Breast epithelium (tissue), 3 donors: ENCODE measurements at regions not wholly inside any gene's neighbourhood (a gene's known extent, or its start where the extent isn't known, plus 50 kb on each side); places are given as distances from the start of the nearest gene placed in this dataset.
"Not testable (repeated sequence)": the region's sequence is repeated elsewhere in the genome, so short reads cannot be mapped to it uniquely, and the experiment has no call there.

Experiments used
- CTCF ChIP-seq, 3 donors: fragments of 450-650 bp; IDR thresholded peaks; one replicate each; pipeline ENCODE4 v1.5.1; 2016 to 2017; ENCODE audit warnings: antibody characterized with exemption in 3 of 3, mild to moderate bottlenecking in 3 of 3, moderate library complexity in 3 of 3
- POLR2A ChIP-seq: fragments of 450-650 bp; IDR thresholded peaks from one replicate; pipeline ENCODE4 v1.6.1; 2016; ENCODE audit warnings: antibody characterized with exemption, mild to moderate bottlenecking, moderate library complexity
- POLR2AphosphoS5 ChIP-seq, 3 donors: sonication (generic); formaldehyde crosslinking; IDR thresholded peaks; one replicate each; pipeline ENCODE4 v1.6.1; 2017; ENCODE audit warnings: antibody characterized with exemption in 3 of 3

- not testable (repeated sequence) for TF ChIP-seq POLR2A; CTCF (IDR thresholded peaks at IDR 0.05); POLR2AphosphoS5 (IDR thresholded peaks at IDR 0.05)
These were observed 68.2 kb upstream of the SKAP2 start for GRCh38 chr7:26932616-26933015.
